ENCODE measurements at regions not wholly inside any gene's neighbourhood (a gene's known extent, or its start where the extent isn't known, plus 50 kb on each side); places are given as distances from the start of the nearest gene placed in this dataset.

DNA sequence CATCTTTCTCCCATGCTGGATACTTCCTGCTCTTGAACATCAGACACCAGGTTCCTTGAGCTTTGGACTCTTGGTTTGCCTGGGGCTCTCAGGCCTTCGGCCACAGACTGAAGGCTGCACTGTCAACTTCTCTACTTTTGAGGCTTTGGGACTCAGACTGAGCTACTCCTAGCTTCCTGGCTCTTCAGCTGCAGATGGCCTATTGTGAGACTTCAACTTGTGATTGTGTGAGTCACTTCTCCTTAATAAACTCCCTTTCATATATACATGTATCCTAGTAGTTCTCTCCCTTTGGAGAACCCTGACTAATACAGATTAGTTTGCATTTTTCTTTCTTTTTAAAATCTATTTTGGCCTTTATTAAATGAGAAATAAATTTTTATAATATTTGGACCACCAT, 276.2 kb upstream of the SEMA3C start:
- TF ChIP-seq CTCF (CRISPR knock-in tag; IDR thresholded peaks at IDR 0.05) = no peak
- no peak for TF ChIP-seq ZSCAN29 (CRISPR knock-in tag; conservative IDR thresholded peaks at IDR 0.05)
- TF ChIP-seq EP300 (IDR thresholded peaks at IDR 0.05; ENCODE audit: low read depth in 2 of 2, low read length in 2 of 2) = no peak
- no peak for TF ChIP-seq EP300 (CRISPR knock-in tag; IDR thresholded peaks at IDR 0.05; ENCODE audit: borderline replicate concordance)
- no peak for TF ChIP-seq KDM5B (CRISPR knock-in tag; IDR thresholded peaks at IDR 0.05; ENCODE audit: borderline replicate concordance)
- TF ChIP-seq ARNT2 (CRISPR knock-in tag; IDR thresholded peaks at IDR 0.05; ENCODE audit: low read depth) = no peak
- no peak for TF ChIP-seq TAF1 (CRISPR knock-in tag; IDR thresholded peaks at IDR 0.05)

Data from HepG2 (cell line).